HepG2 (cell line): ENCODE measurements at regions not wholly inside any gene's neighbourhood (a gene's known extent, or its start where the extent isn't known, plus 50 kb on each side); places are given as distances from the start of the nearest gene placed in this dataset.

ENCODE experiments used
- ATAC-seq: fragments of 200-7000 bp; cut with Tn5 transposase; 3 replicates; pipeline ENCODE4 v1.9.1; 2020; ENCODE audit warnings: mild to moderate bottlenecking, moderate library complexity
- BruUV-seq: library from RNA; stranded (reverse); fragments of 400-500 nt; replicated peaks from 2 replicates; lab custom pipeline; 2021; lab: Mats Ljungman, UMichigan
- CTCF ChIA-PET: fragments of 300-600 bp; formaldehyde crosslinking; extraction: SDS; loops from one replicate; lab custom pipeline; 2021; ENCODE audit warnings: low total read pairs, inconsistent platforms, low intra/inter-chr PET ratio; lab: Yijun Ruan, JAX
- POLR2A ChIA-PET: fragments of 350-600 bp; sonication (Branson Sonifier 250); formaldehyde crosslinking; loops from one replicate; lab custom pipeline; 2020; ENCODE audit warnings: antibody characterized with exemption, inconsistent platforms; lab: Yijun Ruan, JAX
- DNase-seq: peaks from one replicate; pipeline ENCODE4 v3.0.0-alpha.2; 2015; ENCODE audit warnings: low spot score
- FAIRE-seq: peaks from 3 replicates; lab custom pipeline; 2011; peaks lifted over from hg19 to GRCh38; lab: Jason Lieb, UNC
- H2AFZ ChIP-seq: one replicate; pipeline ENCODE4 v1.6.1; 2011; ENCODE audit warnings: low read length, inconsistent platforms
- H3K27ac ChIP-seq: fragments of 300-600 bp; 3 replicates; pipeline ENCODE4 v1.8.0; 2011; ENCODE audit warnings: mixed run types, mild to moderate bottlenecking, mixed read lengths, low read length, inconsistent platforms; ENCODE audit not compliant: insufficient read depth; ENCODE audit errors: extremely low read length
- H3K27me3 ChIP-seq, 2 experiments: fragments of 200-600 bp in 1 of 2; 2 replicates in 1 of 2; 3 replicates in 1 of 2; pipeline versions ENCODE4 v1.6.0 to v1.8.0; 2011; ENCODE audit warnings: low read length in 2 of 2, mild to moderate bottlenecking in 2 of 2, moderate library complexity in 2 of 2, inconsistent platforms in 1 of 2; ENCODE audit not compliant: insufficient read depth in 2 of 2, control insufficient read depth in 1 of 2
- H3K36me3 ChIP-seq, 2 experiments: fragments of 200-600 bp in 1 of 2; replicated peaks in 1 of 2; 2 replicates in 1 of 2; 3 replicates in 1 of 2; pipeline versions ENCODE4 v1.5.1 to v1.8.0; 2011; ENCODE audit warnings: low read length in 2 of 2, inconsistent platforms in 1 of 2; ENCODE audit not compliant: insufficient read depth in 2 of 2, control insufficient read depth in 1 of 2
- H3K4me1 ChIP-seq: 2 replicates; pipeline ENCODE4 v1.5.1; 2012; ENCODE audit warnings: low read length, inconsistent platforms; ENCODE audit not compliant: insufficient read depth
- H3K4me2 ChIP-seq: 2 replicates; pipeline ENCODE4 v1.6.0; 2011; ENCODE audit warnings: low read depth, low read length, inconsistent platforms
- H3K4me3 ChIP-seq, 3 experiments: fragments of 200-600 bp in 1 of 3; sonication (generic), shearing (Covaris generic) in 1 of 3; replicated peaks in 1 of 3; 2 replicates each; pipeline ENCODE4 v1.5.1; 2011 to 2016; ENCODE audit warnings: low read length in 3 of 3, inconsistent platforms in 2 of 3, low read depth in 2 of 3, mild to moderate bottlenecking in 2 of 3, control low read depth in 1 of 3, mixed read lengths in 1 of 3; ENCODE audit not compliant: insufficient read depth in 1 of 3
- H3K79me2 ChIP-seq: one replicate; pipeline ENCODE4 v1.6.1; 2011; ENCODE audit warnings: low read length, inconsistent platforms; ENCODE audit not compliant: insufficient read depth
- H3K9ac ChIP-seq: 2 replicates; pipeline ENCODE4 v1.6.0; 2011; ENCODE audit warnings: mild to moderate bottlenecking, low read depth, low read length, inconsistent platforms; ENCODE audit not compliant: insufficient read depth
- H3K9me3 ChIP-seq: 2 replicates; pipeline ENCODE4 v1.5.1; 2012; ENCODE audit warnings: mild to moderate bottlenecking, low read length
- H4K20me1 ChIP-seq: 2 replicates; pipeline ENCODE4 v1.6.0; 2011; ENCODE audit warnings: inconsistent platforms, mild to moderate bottlenecking, low read length, moderate library complexity; ENCODE audit not compliant: insufficient read depth
- FOSL2 ChIP-seq: sonication (generic); formaldehyde crosslinking; IDR thresholded peaks from 2 replicates; pipeline ENCODE4 v1.4.0; 2020; ENCODE audit warnings: missing genetic modification reagents
- MAFK ChIP-seq, 2 experiments: IDR thresholded peaks in 1 of 2; conservative IDR thresholded peaks in 1 of 2; 2 replicates each; pipeline ENCODE4 v1.6.1; 2011; ENCODE audit warnings: improper control_type of control experiment in 2 of 2, low read length in 2 of 2
- POGZ ChIP-seq: sonication (generic); formaldehyde crosslinking; IDR thresholded peaks from 2 replicates; pipeline ENCODE4 v1.4.0; 2020; ENCODE audit warnings: mild to moderate bottlenecking, missing genetic modification reagents
- TRAFD1 ChIP-seq: sonication (generic); formaldehyde crosslinking; IDR thresholded peaks from 2 replicates; pipeline ENCODE4 v1.5.1; 2020; ENCODE audit warnings: missing genetic modification reagents, mild to moderate bottlenecking, borderline replicate concordance
- ZBTB42 ChIP-seq: sonication (generic); formaldehyde crosslinking; IDR thresholded peaks from 2 replicates; pipeline ENCODE4 v1.5.0; 2020; ENCODE audit warnings: mild to moderate bottlenecking, missing genetic modification reagents
- ZNF224 ChIP-seq: sonication (generic); formaldehyde crosslinking; IDR thresholded peaks from 2 replicates; pipeline ENCODE4 v1.5.0; 2020; ENCODE audit warnings: mild to moderate bottlenecking, missing genetic modification reagents
- WGBS: methylation state at CpG from one replicate; pipeline ENCODE4 v1.1.6; 2017; ENCODE audit warnings: low lambda C conversion rate; 5-methylcytosine and 5-hydroxymethylcytosine counted together
- in situ Hi-C: cut with HindIII; loops from 2 replicates; pipeline ENCODE4 v1.10.0; 2017; ENCODE audit warnings: low pct_unique_long_range_greater_than_20kb; ENCODE audit not compliant: extremely low pct_ligation_motif_present
- intact Hi-C: fragments of 100-400 bp; cut with micrococcal nuclease; formaldehyde crosslinking; loops from one replicate; pipeline ENCODE4 v1.10.0; 2022; ENCODE audit not compliant: unreplicated experiment

GRCh38 chr7:68429411-68430117 lies 1168.7 kb upstream of the AUTS2 start:
- H2AFZ ChIP-seq = no peak overlapping the region
- H3K4me3 ChIP-seq = no peak overlapping the region
- ChIA-PET POLR2A (no interaction called here), CTCF (no interaction called here)
- TF ChIP-seq POGZ (CRISPR knock-in tag) = no peak
- no peak for TF ChIP-seq ZNF224
- no peak for TF ChIP-seq ZBTB42
- no peak for TF ChIP-seq FOSL2
- in situ Hi-C loops (no loop called here), intact Hi-C loops (no loop called here)
- H3K27me3 ChIP-seq = no peaks in the 10 kb centered on the region
- H3K27ac ChIP-seq = no peak overlapping the region
- H4K20me1 ChIP-seq = no peaks in the 10 kb centered on the region
- 1% methylated on average over 8 of the region's 8 CpGs for WGBS
- FAIRE-seq = no peak
- no peak for ATAC-seq
- no peaks in the 10 kb centered on the region for H3K36me3 ChIP-seq
- H3K9ac ChIP-seq = no peak overlapping the region
- peaks cover 21% of the 10 kb centered on the region; the same call in 1 of the 2 replicates for H3K9me3 ChIP-seq
- H3K4me1 ChIP-seq = peaks cover 7% of the 10 kb centered on the region
- no peak for DNase-seq
- H3K4me2 ChIP-seq = no peak overlapping the region
- H3K79me2 ChIP-seq = no peaks in the 10 kb centered on the region
- no TSS peak for BruUV-seq

DNA sequence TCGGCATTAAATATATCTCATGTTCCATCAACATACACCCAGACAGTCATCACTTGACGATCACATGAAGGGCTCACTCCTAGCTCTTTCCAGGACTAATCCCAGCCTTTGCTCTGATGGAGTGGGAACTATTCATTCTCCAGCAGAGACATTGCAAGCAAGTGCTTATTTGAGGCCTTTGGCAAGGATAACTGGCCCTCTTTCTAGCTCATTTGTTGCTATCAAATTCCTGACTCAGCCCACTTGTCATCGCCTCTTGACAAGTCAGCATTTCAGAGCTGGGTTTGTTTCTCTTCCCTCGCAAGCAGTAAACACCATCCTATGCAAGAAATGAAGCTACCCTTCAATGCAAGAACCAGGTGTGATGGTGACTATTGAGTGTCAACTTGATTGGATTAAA lies 1165.7 kb upstream of the AUTS2 start:
- no peaks in the 10 kb centered on the region for H3K79me2 ChIP-seq
- H3K36me3 ChIP-seq = no peaks in the 10 kb centered on the region
- ChIA-PET POLR2A (no interaction called here), CTCF (no interaction called here)
- BruUV-seq = no TSS peak
- WGBS = 0% methylated on average over 4 of the region's 4 CpGs
- no peak overlapping the region for H3K27ac ChIP-seq
- in situ Hi-C loops (no loop called here), intact Hi-C loops (no loop called here)
- H3K27me3 ChIP-seq = no peaks in the 10 kb centered on the region
- H3K4me1 ChIP-seq = no peaks in the 10 kb centered on the region
- no peak overlapping the region for H2AFZ ChIP-seq
- no peak overlapping the region for H3K4me3 ChIP-seq
- no peak overlapping the region for H3K9ac ChIP-seq
- ATAC-seq = no peak
- peaks cover 24% of the 10 kb centered on the region; the same call in 1 of the 2 replicates for H3K9me3 ChIP-seq
- H3K4me2 ChIP-seq = no peak overlapping the region
- DNase-seq = no peak
- no peak for FAIRE-seq
- TF ChIP-seq MAFK (conservative IDR thresholded peaks at IDR 0.05 in 1 of 2, IDR thresholded peaks at IDR 0.05 in 1 of 2; ENCODE audit: low read length in 2 of 2) (0 out of 4 replicates have a peak, but pooled peaks of 1 of the 2 experiments have one; percentile 6), TRAFD1 (CRISPR knock-in tag) (no peak)
- H4K20me1 ChIP-seq = no peaks in the 10 kb centered on the region
